ENCODE measurements at regions not wholly inside any gene's neighbourhood (a gene's known extent, or its start where the extent isn't known, plus 50 kb on each side); places are given as distances from the start of the nearest gene placed in this dataset.
A peak's percentile ranks its signal among the peaks of the same experiment; 100 is the strongest.
"Not testable (repeated sequence)": the region's sequence is repeated elsewhere in the genome, so short reads cannot be mapped to it uniquely, and the experiment has no call there.

GRCh38 chr17:20868662-20869007 is 174.2 kb downstream of the USP22 start:
- DNase-seq, H3K9me3 Mint-ChIP-seq, H3K36me3 Mint-ChIP-seq, H3K4me3 Mint-ChIP-seq, POLR2A ChIA-PET, H3K27ac Mint-ChIP-seq, H3K4me1 Mint-ChIP-seq, ATAC-seq: not testable (repeated sequence)
- H3K27me3 Mint-ChIP-seq, result peaks cover 0 to 23% (median 9%) of the 10 kb centered on the region in 5 donors

- H3K27me3 Mint-ChIP-seq, result peaks cover 0 to 16% (median 11%) of the 10 kb centered on the region in 5 donors
- H3K9me3 Mint-ChIP-seq, DNase-seq, H3K4me3 Mint-ChIP-seq, H3K36me3 Mint-ChIP-seq, ATAC-seq, H3K4me1 Mint-ChIP-seq, H3K27ac Mint-ChIP-seq, POLR2A ChIA-PET: not testable (repeated sequence)
Measured at GRCh38 chr17:20873173-20873572, 169.6 kb downstream of the USP22 start.

- H3K36me3 Mint-ChIP-seq, H3K9me3 Mint-ChIP-seq, ATAC-seq, DNase-seq, H3K4me3 Mint-ChIP-seq, H3K4me1 Mint-ChIP-seq, POLR2A ChIA-PET, H3K27ac Mint-ChIP-seq: not testable (repeated sequence)
- H3K27me3 Mint-ChIP-seq, result peaks cover 1 to 19% (median 12%) of the 10 kb centered on the region in 5 donors
Measured at GRCh38 chr17:20873688-20874328, 169.0 kb downstream of the USP22 start.

GRCh38 chr17:20877384-20877783 is 165.4 kb downstream of the USP22 start:
- H3K36me3 Mint-ChIP-seq, DNase-seq, H3K9me3 Mint-ChIP-seq, H3K4me3 Mint-ChIP-seq, H3K27ac Mint-ChIP-seq, H3K4me1 Mint-ChIP-seq, ATAC-seq, POLR2A ChIA-PET: not testable (repeated sequence)
- H3K27me3 Mint-ChIP-seq, result peaks cover 10 to 34% (median 18%) of the 10 kb centered on the region in 5 donors

GRCh38 chr17:20890338-20890737 is 152.5 kb downstream of the USP22 start:
- H3K4me3 Mint-ChIP-seq, result no peak overlapping the region
- H3K27ac Mint-ChIP-seq, result no peak overlapping the region
- POLR2A ChIA-PET, result no interaction called here
- no peaks in the 10 kb centered on the region for H3K36me3 Mint-ChIP-seq
- no peak for ATAC-seq
- no peaks in the 10 kb centered on the region for H3K9me3 Mint-ChIP-seq
- peaks cover 6 to 15% (median 12%) of the 10 kb centered on the region in 5 donors for H3K27me3 Mint-ChIP-seq
- no peaks in the 10 kb centered on the region for H3K4me1 Mint-ChIP-seq
- no peak for DNase-seq

GRCh38 chr17:20895426-20895825 is 147.4 kb downstream of the USP22 start:
- POLR2A ChIA-PET, result not testable (repeated sequence)

GRCh38 chr17:20896153-20896649 is 146.6 kb downstream of the USP22 start:
- ATAC-seq (peak; percentile 18 to 76), DNase-seq (peak in 6 of 10 donors; percentile 10 to 77 (median 20))
- Mint-ChIP-seq H3K36me3 (no peaks in the 10 kb centered on the region), H3K4me1 (no peaks in the 10 kb centered on the region), H3K9me3 (no peaks in the 10 kb centered on the region), H3K27ac (no peak overlapping the region), H3K4me3 (peak overlapping the region in 3 of 10 donors; percentile 2 to 43 (median 41)), H3K27me3 (peaks cover 0 to 11% (median 6%) of the 10 kb centered on the region in 5 donors)
- POLR2A ChIA-PET, result no interaction called here

More at GRCh38 chr17:20895426-20895825, 147.4 kb downstream of the USP22 start:
- H3K9me3 Mint-ChIP-seq, H3K36me3 Mint-ChIP-seq, DNase-seq, ATAC-seq, H3K4me1 Mint-ChIP-seq: not testable (repeated sequence)
- H3K27me3 Mint-ChIP-seq, result peaks cover 0 to 11% (median 7%) of the 10 kb centered on the region in 5 donors
- peak overlapping the region in 1 of 10 donors; percentile 52 for H3K27ac Mint-ChIP-seq
- peak overlapping the region in 1 of 10 donors; percentile 18 for H3K4me3 Mint-ChIP-seq

GRCh38 chr17:20898726-20899125 is 144.1 kb downstream of the USP22 start:
- H3K9me3 Mint-ChIP-seq, H3K4me1 Mint-ChIP-seq, ATAC-seq, H3K36me3 Mint-ChIP-seq, POLR2A ChIA-PET, DNase-seq, H3K4me3 Mint-ChIP-seq, H3K27ac Mint-ChIP-seq: not testable (repeated sequence)
- H3K27me3 Mint-ChIP-seq, result peaks cover 4 to 25% (median 20%) of the 10 kb centered on the region in 5 donors

GRCh38 chr17:20902496-20902895 is 140.3 kb downstream of the USP22 start:
- H3K36me3 Mint-ChIP-seq, H3K4me3 Mint-ChIP-seq, H3K27ac Mint-ChIP-seq, POLR2A ChIA-PET, DNase-seq, H3K9me3 Mint-ChIP-seq, H3K4me1 Mint-ChIP-seq, ATAC-seq: not testable (repeated sequence)
- H3K27me3 Mint-ChIP-seq, result peaks cover 4 to 26% (median 17%) of the 10 kb centered on the region in 5 donors

- H3K4me1 Mint-ChIP-seq, H3K4me3 Mint-ChIP-seq, DNase-seq, ATAC-seq, H3K9me3 Mint-ChIP-seq, H3K36me3 Mint-ChIP-seq: not testable (repeated sequence)
- Mint-ChIP-seq H3K27ac (peak overlapping the region in 1 of 10 donors; percentile 37), H3K27me3 (peaks cover 4 to 26% (median 17%) of the 10 kb centered on the region in 5 donors)
- POLR2A ChIA-PET, result interaction anchor here (0.6 kb wide), 1 partner anchor 27 kb away, joined by 4 read pairs; no protein-coding TSS in a partner anchor
Measured at GRCh38 chr17:20903549-20903948, 139.3 kb downstream of the USP22 start.

- DNase-seq (peak; percentile 64 to 88 (median 75)), ATAC-seq (peak; percentile 98)
- peak overlapping the region; percentile 74 to 87 (median 82) for H3K4me3 Mint-ChIP-seq
- peaks cover 0 to 6% (median 3%) of the 10 kb centered on the region in 4 donors for H3K4me1 Mint-ChIP-seq
- POLR2A ChIA-PET, result interaction anchor here (1.0 kb wide), 1 partner anchor 26 kb away, joined by 3 read pairs; no protein-coding TSS in a partner anchor
- H3K27ac Mint-ChIP-seq, result peak overlapping the region in 9 of 10 donors; percentile 32 to 87 (median 81)
- H3K9me3 Mint-ChIP-seq, result no peaks in the 10 kb centered on the region
- no peaks in the 10 kb centered on the region for H3K36me3 Mint-ChIP-seq
- peaks cover 1 to 7% (median 3%) of the 10 kb centered on the region in 5 donors for H3K27me3 Mint-ChIP-seq
Measured at GRCh38 chr17:20908313-20909267, 134.2 kb downstream of the USP22 start.

GRCh38 chr17:20914658-20915057 is 128.2 kb downstream of the USP22 start:
- no peak for ATAC-seq
- POLR2A ChIA-PET, result interaction anchor here (0.6 kb wide), 1 partner anchor 22 kb away, joined by 5 read pairs; no protein-coding TSS in a partner anchor
- H3K27me3 Mint-ChIP-seq, result peaks cover 0 to 9% (median 6%) of the 10 kb centered on the region in 5 donors

More at GRCh38 chr17:20914658-20915057, 128.2 kb downstream of the USP22 start:
- H3K4me1 Mint-ChIP-seq, result peaks cover 2 to 10% (median 8%) of the 10 kb centered on the region in 4 donors
- no peak for DNase-seq
- H3K4me3 Mint-ChIP-seq, result no peak overlapping the region
- H3K9me3 Mint-ChIP-seq, result peaks cover 0 to 3% (median 0%) of the 10 kb centered on the region in 9 donors
- peaks cover 0 to 5% (median 0%) of the 10 kb centered on the region in 3 donors for H3K36me3 Mint-ChIP-seq
- H3K27ac Mint-ChIP-seq, result no peak overlapping the region

All from naive thymus-derived CD8-positive, alpha-beta T cell (primary cell).